Left ventricle myocardium inferior (tissue), 1 donor: ENCODE measurements at regions not wholly inside any gene's neighbourhood (a gene's known extent, or its start where the extent isn't known, plus 50 kb on each side); places are given as distances from the start of the nearest gene placed in this dataset.

Experiments
- DNase-seq: peaks from one replicate; pipeline ENCODE4 v3.0.0-alpha.2; 2020
- H3K27ac ChIP-seq: fragments of 200-600 bp; replicated peaks from 2 replicates; pipeline ENCODE4 v1.8.0; 2021
- H3K27me3 ChIP-seq: fragments of 200-600 bp; 2 replicates; pipeline ENCODE4 v1.8.0; 2021; ENCODE audit warnings: low read depth
- H3K36me3 ChIP-seq: fragments of 200-600 bp; 2 replicates; pipeline ENCODE4 v1.8.0; 2021
- H3K4me1 ChIP-seq: fragments of 200-600 bp; 2 replicates; pipeline ENCODE4 v1.8.0; 2021
- H3K4me3 ChIP-seq: fragments of 200-600 bp; 2 replicates; pipeline ENCODE4 v1.8.0; 2021; ENCODE audit warnings: mild to moderate bottlenecking, moderate library complexity
- H3K9me3 ChIP-seq: fragments of 200-600 bp; replicated peaks from 2 replicates; pipeline ENCODE4 v1.8.0; 2021
- intact Hi-C: fragments of 100-400 bp; cut with micrococcal nuclease; formaldehyde crosslinking; loops from one replicate; pipeline ENCODE4 v1.11.0; 2022
- TF ChIP-seq, protein P1 (sequence below): fragments of 200-600 bp; IDR thresholded peaks from 2 replicates; pipeline ENCODE4 v1.8.0; 2021; ENCODE audit warnings: antibody characterized with exemption, mild to moderate bottlenecking, borderline replicate concordance
- donor health status: DM: no; HTN: yes; CAD: no; lungs with severe emphysema.

DNA sequence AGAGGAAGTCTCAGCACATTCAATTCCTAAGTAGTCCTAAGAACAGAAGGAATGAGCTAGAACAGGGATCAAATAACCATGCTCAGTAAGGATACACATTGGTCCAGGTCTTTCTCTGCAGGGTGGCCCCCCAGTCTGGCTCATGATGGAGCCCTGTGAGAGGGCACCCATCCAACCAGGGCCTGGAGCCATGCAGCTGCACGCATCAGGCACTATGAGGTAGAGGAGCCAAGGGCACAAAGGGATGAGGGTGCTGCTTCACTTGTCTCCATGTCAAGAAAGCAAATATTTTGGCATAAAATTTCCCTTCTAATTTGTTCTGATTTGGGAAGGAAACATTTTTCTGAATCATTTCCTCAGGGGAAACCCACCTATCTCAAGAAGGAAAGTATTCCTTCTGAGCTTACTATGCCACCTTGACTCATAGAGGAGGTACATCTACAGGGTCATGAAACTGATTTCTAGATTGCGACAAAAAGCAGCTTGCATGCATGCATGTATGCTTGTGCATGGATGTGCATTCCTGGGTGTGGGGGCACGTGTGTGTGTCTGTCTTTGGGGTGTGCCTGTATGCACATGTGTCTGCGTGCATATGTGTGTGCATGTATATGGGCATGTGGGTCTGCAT, 600.3 kb downstream of the MID1IP1 start:
- DNase-seq: no peak
- H3K4me1 ChIP-seq: peaks cover 7% of the 10 kb centered on the region
- no peak overlapping the region for H3K4me3 ChIP-seq
- intact Hi-C loops: no loop called here
- TF ChIP-seq, protein P1, sequence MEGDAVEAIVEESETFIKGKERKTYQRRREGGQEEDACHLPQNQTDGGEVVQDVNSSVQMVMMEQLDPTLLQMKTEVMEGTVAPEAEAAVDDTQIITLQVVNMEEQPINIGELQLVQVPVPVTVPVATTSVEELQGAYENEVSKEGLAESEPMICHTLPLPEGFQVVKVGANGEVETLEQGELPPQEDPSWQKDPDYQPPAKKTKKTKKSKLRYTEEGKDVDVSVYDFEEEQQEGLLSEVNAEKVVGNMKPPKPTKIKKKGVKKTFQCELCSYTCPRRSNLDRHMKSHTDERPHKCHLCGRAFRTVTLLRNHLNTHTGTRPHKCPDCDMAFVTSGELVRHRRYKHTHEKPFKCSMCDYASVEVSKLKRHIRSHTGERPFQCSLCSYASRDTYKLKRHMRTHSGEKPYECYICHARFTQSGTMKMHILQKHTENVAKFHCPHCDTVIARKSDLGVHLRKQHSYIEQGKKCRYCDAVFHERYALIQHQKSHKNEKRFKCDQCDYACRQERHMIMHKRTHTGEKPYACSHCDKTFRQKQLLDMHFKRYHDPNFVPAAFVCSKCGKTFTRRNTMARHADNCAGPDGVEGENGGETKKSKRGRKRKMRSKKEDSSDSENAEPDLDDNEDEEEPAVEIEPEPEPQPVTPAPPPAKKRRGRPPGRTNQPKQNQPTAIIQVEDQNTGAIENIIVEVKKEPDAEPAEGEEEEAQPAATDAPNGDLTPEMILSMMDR: no peak
- no peaks in the 10 kb centered on the region for H3K36me3 ChIP-seq
- no peaks in the 10 kb centered on the region for H3K27me3 ChIP-seq
- no peaks in the 10 kb centered on the region for H3K9me3 ChIP-seq
- H3K27ac ChIP-seq: no peak overlapping the region

DNA sequence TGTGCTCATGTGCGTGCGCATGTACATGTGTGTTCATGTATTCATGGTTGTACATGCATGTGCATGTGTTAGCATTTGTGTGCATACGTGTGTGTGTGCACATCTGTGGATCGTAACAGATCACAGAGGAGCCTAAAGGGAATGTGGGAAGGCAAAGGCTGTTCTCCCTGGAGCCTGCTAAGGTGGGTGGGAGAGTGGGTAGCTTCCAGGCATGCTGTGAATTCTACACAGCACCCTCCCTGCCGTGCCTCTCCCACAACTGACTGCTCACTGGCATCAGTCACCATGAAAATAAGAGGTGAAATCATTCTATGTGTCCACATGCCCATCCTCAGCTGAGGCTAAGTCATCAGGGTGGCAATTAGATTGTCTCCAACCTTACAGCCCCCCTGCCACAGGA, 600.9 kb downstream of the MID1IP1 start:
- H3K4me3 ChIP-seq: no peak overlapping the region
- no peaks in the 10 kb centered on the region for H3K9me3 ChIP-seq
- TF ChIP-seq, protein P1: no peak
- H3K4me1 ChIP-seq: peaks cover 7% of the 10 kb centered on the region
- no peaks in the 10 kb centered on the region for H3K36me3 ChIP-seq
- intact Hi-C loops: no loop called here
- no peak for DNase-seq
- H3K27me3 ChIP-seq: no peaks in the 10 kb centered on the region
- H3K27ac ChIP-seq: no peak overlapping the region

DNA sequence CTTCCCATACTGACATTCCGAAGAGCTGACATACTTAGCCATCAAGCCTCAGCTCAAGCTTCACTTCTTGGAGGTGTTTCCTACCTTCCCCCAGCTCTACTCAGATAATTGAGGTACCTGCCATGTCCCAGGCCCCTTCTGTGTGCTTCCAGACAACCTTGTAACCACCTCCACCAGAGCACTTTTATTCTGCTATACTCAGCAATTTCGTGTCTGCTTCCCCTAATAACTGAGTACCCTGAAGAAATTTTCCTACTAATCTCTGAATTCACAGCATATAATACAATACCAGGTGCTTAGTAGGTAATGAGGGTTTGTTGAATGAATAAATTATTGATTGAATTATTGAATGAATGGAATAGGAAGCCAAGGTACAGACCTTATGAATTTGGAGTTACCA, 605.5 kb downstream of the MID1IP1 start:
- intact Hi-C loops: no loop called here
- Histone ChIP-seq H3K9me3 (no peaks in the 10 kb centered on the region), H3K27me3 (no peaks in the 10 kb centered on the region), H3K4me3 (no peak overlapping the region), H3K4me1 (no peaks in the 10 kb centered on the region), H3K27ac (no peak overlapping the region), H3K36me3 (no peaks in the 10 kb centered on the region)
- TF ChIP-seq, protein P1: no peak
- DNase-seq: no peak

DNA sequence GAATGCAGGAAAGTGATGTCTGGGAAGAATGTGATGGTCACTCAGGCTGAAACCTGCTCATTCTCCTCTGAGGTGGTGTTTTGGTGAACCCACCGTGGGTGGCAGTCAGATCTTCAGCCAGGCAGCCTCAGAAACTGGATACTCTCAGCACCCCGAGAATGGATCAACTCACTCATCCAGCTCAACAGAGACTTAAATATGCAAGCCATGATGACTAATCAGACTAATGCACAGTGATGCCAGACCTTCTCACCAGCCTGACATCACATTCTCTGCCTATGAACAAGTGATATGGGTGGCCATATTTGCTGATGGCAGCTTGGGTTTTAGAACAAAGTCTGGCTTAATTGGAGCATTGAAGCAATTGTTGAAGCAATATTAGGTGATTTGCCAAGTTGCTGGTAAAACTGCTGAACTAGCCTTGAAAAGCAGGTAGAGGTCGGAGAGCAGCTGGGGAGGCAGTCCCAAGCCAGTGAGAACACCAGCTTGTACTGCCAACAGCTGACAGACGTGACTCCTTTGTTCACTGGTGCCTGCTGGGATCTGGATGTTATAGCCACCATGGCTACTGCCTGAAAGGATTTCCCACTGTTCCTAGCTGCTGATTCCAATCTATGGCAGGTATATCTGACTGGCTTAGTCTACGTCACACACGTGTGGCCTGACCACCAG, 608.1 kb downstream of the MID1IP1 start:
- Histone ChIP-seq H3K9me3 (no peaks in the 10 kb centered on the region), H3K27ac (no peak overlapping the region), H3K36me3 (no peaks in the 10 kb centered on the region), H3K4me1 (no peaks in the 10 kb centered on the region), H3K4me3 (no peak overlapping the region), H3K27me3 (no peaks in the 10 kb centered on the region)
- intact Hi-C loops: no loop called here
- TF ChIP-seq, protein P1: no peak
- DNase-seq: no peak

DNA sequence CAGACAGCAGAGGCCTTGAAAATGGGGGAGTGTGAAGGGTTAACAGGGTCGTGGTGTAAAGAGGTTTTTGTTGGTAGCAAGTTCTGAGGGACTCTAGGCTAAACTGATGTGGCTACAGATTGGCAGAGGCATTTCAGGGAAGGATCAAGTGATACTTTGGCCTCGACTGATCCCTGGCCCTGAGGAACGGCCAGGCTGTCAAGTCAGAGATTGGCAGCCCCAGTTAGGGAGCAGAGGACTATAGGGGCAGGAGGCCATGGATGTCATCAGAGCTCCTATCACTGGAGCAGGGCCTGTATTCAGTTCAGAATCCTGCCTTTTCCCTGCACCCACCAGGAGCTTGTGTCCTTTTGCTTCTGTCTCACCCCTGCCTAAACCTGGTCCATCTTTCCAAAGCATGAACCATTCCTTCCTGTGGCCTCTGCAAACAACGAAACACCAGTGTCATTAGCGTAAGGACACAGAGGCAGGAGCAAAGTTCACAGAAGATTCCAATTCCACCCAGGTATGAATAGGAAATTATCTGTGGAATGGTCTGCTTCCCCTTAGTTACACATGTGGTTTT, 613.1 kb downstream of the MID1IP1 start:
- no peak for DNase-seq
- TF ChIP-seq, protein P1: no peak

More for the DNA sequence above, 613.1 kb downstream of the MID1IP1 start:
- Histone ChIP-seq H3K9me3 (no peaks in the 10 kb centered on the region), H3K36me3 (no peaks in the 10 kb centered on the region), H3K27ac (no peak overlapping the region), H3K27me3 (no peaks in the 10 kb centered on the region), H3K4me1 (peaks cover 9% of the 10 kb centered on the region), H3K4me3 (no peak overlapping the region)
- intact Hi-C loops: no loop called here
